SK-N-SH (cell line): ENCODE measurements at regions not wholly inside any gene's neighbourhood (a gene's known extent, or its start where the extent isn't known, plus 50 kb on each side); places are given as distances from the start of the nearest gene placed in this dataset.

ENCODE experiments used
- CTCF ChIA-PET: fragments of 300-600, 350-600 bp; formaldehyde crosslinking; extraction: SDS; loops from one replicate; lab custom pipeline; 2021; lab: Yijun Ruan, JAX
- POLR2A ChIA-PET: fragments of 350-600 bp; sonication (Branson Sonifier 250); formaldehyde crosslinking; extraction: SDS; loops from one replicate; lab custom pipeline; 2020; ENCODE audit warnings: antibody characterized with exemption, inconsistent platforms; lab: Yijun Ruan, JAX
- DNase-seq: peaks from one replicate; pipeline ENCODE4 v3.0.0; 2012
- H2AFZ ChIP-seq: fragments of 200-600 bp; sonication (generic); 2 replicates; pipeline ENCODE4 v1.8.1; 2016; ENCODE audit warnings: antibody characterized with exemption, mild to moderate bottlenecking, low read depth
- H3F3A ChIP-seq: fragments of 200-600 bp; sonication (generic); replicated peaks from 2 replicates; pipeline ENCODE3; 2016; ENCODE audit warnings: antibody characterized with exemption, mild to moderate bottlenecking; ENCODE audit not compliant: insufficient read depth
- H3K27ac ChIP-seq, 2 experiments: fragments of 200-500 bp in 1 of 2; fragments of 200-600 bp in 1 of 2; sonication (Bioruptor generic) in 1 of 2; sonication (generic), shearing (Covaris generic) in 1 of 2; 2 replicates each; pipeline versions ENCODE4 v1.5.1 to v1.6.1; 2014 to 2016; ENCODE audit warnings: low read depth in 2 of 2, inconsistent platforms in 1 of 2, low read length in 1 of 2, mild to moderate bottlenecking in 1 of 2, mixed read lengths in 1 of 2
- H3K27me3 ChIP-seq: fragments of 200-600 bp; sonication (generic), shearing (Covaris generic); 2 replicates; pipeline ENCODE4 v1.6.1; 2016; ENCODE audit warnings: mixed run types; ENCODE audit not compliant: insufficient read depth
- H3K36me3 ChIP-seq, 2 experiments: fragments of 200-500 bp in 1 of 2; fragments of 200-600 bp in 1 of 2; sonication (Bioruptor generic) in 1 of 2; sonication (generic) in 1 of 2; replicated peaks in 1 of 2; 2 replicates each; pipeline versions ENCODE3 to v1.5.1; 2014 to 2016; ENCODE audit warnings: low read length in 1 of 2, mild to moderate bottlenecking in 1 of 2; ENCODE audit not compliant: insufficient read depth in 2 of 2, control insufficient read depth in 1 of 2
- H3K4me1 ChIP-seq, 2 experiments: fragments of 200-500 bp in 1 of 2; fragments of 200-600 bp in 1 of 2; sonication (Bioruptor generic) in 1 of 2; sonication (generic), shearing (Covaris generic) in 1 of 2; 2 replicates each; pipeline versions ENCODE4 v1.5.1 to v1.6.1; 2014 to 2016; ENCODE audit warnings: low read depth in 1 of 2, low read length in 1 of 2, mixed run types in 1 of 2; ENCODE audit not compliant: insufficient read depth in 2 of 2, control insufficient read depth in 1 of 2
- H3K4me2 ChIP-seq: fragments of 200-600 bp; sonication (generic), shearing (Covaris generic); 2 replicates; pipeline ENCODE4 v1.6.1; 2017; ENCODE audit warnings: mixed run types
- H3K4me3 ChIP-seq, 2 experiments: fragments of 200-500 bp in 1 of 2; fragments of 200-600 bp in 1 of 2; sonication (Bioruptor generic) in 1 of 2; sonication (generic), shearing (Covaris generic) in 1 of 2; 2 replicates each; pipeline versions ENCODE4 v1.5.1 to v1.8.1; 2014 to 2016; ENCODE audit warnings: low read depth in 2 of 2, inconsistent platforms in 1 of 2, low read length in 1 of 2, mild to moderate bottlenecking in 1 of 2, mixed read lengths in 1 of 2, moderate library complexity in 1 of 2
- H3K79me2 ChIP-seq: fragments of 200-600 bp; sonication (generic); 2 replicates; pipeline ENCODE4 v1.8.1; 2017; ENCODE audit warnings: mild to moderate bottlenecking; ENCODE audit not compliant: insufficient read depth
- H3K9ac ChIP-seq: fragments of 200-600 bp; sonication (generic); 2 replicates; pipeline ENCODE4 v1.6.1; 2017; ENCODE audit warnings: mixed run types
- H3K9me2 ChIP-seq: fragments of 200-600 bp; sonication (generic); 2 replicates; pipeline ENCODE4 v1.6.1; 2017; ENCODE audit warnings: mixed run types
- H3K9me3 ChIP-seq: fragments of 200-600 bp; sonication (generic); 2 replicates; pipeline ENCODE4 v1.6.1; 2017; ENCODE audit warnings: mixed run types, mild to moderate bottlenecking, moderate library complexity
- H4K20me1 ChIP-seq: fragments of 200-600 bp; sonication (generic); 2 replicates; pipeline ENCODE4 v1.6.1; 2017; ENCODE audit warnings: mild to moderate bottlenecking, mixed run types; ENCODE audit not compliant: insufficient read depth
- CHD2 ChIP-seq: fragments of 150-350 bp; IDR thresholded peaks from 2 replicates; pipeline ENCODE4 v1.6.1; 2018; ENCODE audit warnings: low read length; ENCODE audit not compliant: partially characterized antibody
- ELF1 ChIP-seq: IDR thresholded peaks from 2 replicates; pipeline ENCODE4 v1.4.0; 2012
- EP300 ChIP-seq, 2 experiments: IDR thresholded peaks; 2 replicates each; pipeline versions ENCODE4 v1.4.0 to v1.6.1; 2012; ENCODE audit warnings: borderline replicate concordance in 1 of 2, low read depth in 1 of 2, low read length in 1 of 2
- FOSL2 ChIP-seq: IDR thresholded peaks from 2 replicates; pipeline ENCODE4 v1.4.0; 2012; ENCODE audit warnings: low read depth, mild to moderate bottlenecking, moderate library complexity, borderline replicate concordance
- FOXJ3 ChIP-seq: sonication (generic); formaldehyde crosslinking; IDR thresholded peaks from 2 replicates; pipeline ENCODE4 v1.5.1; 2020; ENCODE audit warnings: mild to moderate bottlenecking, missing genetic modification reagents
- FOXM1 ChIP-seq: IDR thresholded peaks from 2 replicates; pipeline ENCODE4 v1.4.0; 2012; ENCODE audit warnings: low read depth, mild to moderate bottlenecking
- JUND ChIP-seq: IDR thresholded peaks from 2 replicates; pipeline ENCODE4 v1.4.0; 2012
- POLR2AphosphoS5 ChIP-seq: IDR thresholded peaks from 2 replicates; pipeline ENCODE4 v1.6.1; 2012; ENCODE audit warnings: low read depth, low read length
- RFX5 ChIP-seq: IDR thresholded peaks from 2 replicates; pipeline ENCODE4 v1.6.1; 2012; ENCODE audit warnings: mild to moderate bottlenecking, improper control_type of control experiment, low read length
- RXRA ChIP-seq: IDR thresholded peaks from 2 replicates; pipeline ENCODE4 v1.4.0; 2012; ENCODE audit warnings: low read depth, mild to moderate bottlenecking, borderline replicate concordance
- SIN3A ChIP-seq: IDR thresholded peaks from 2 replicates; pipeline ENCODE4 v1.6.1; 2012; ENCODE audit warnings: low read depth, mild to moderate bottlenecking, low read length, moderate library complexity, borderline replicate concordance
- TAF1 ChIP-seq: IDR thresholded peaks from 2 replicates; pipeline ENCODE4 v1.6.1; 2012; ENCODE audit warnings: low read depth, mild to moderate bottlenecking, low read length, moderate library complexity, borderline replicate concordance
- YY1 ChIP-seq: IDR thresholded peaks from 2 replicates; pipeline ENCODE4 v1.4.0; 2012; ENCODE audit warnings: low read depth, mild to moderate bottlenecking
- WGBS: methylation state at CpG from one replicate; pipeline ENCODE4 v1.1.6; 2017; ENCODE audit warnings: low lambda C conversion rate; 5-methylcytosine and 5-hydroxymethylcytosine counted together
- TF ChIP-seq, protein P1 (sequence below): IDR thresholded peaks from 2 replicates; pipeline ENCODE4 v1.4.0; 2012; ENCODE audit warnings: low read depth
- TF ChIP-seq, protein P2 (sequence below): IDR thresholded peaks from 2 replicates; pipeline ENCODE4 v1.4.0; 2012; ENCODE audit warnings: low read depth, borderline replicate concordance
- TF ChIP-seq, protein P3 (sequence below): fragments of 150-350 bp; IDR thresholded peaks from 2 replicates; pipeline ENCODE4 v1.6.1; 2017; ENCODE audit warnings: antibody characterized with exemption, low read length, low read depth, borderline replicate concordance
- TF ChIP-seq, protein P4 (sequence below): fragments of 150-350 bp; IDR thresholded peaks from 2 replicates; pipeline ENCODE4 v1.6.1; 2016; ENCODE audit warnings: mild to moderate bottlenecking, low read depth, low read length

DNA sequence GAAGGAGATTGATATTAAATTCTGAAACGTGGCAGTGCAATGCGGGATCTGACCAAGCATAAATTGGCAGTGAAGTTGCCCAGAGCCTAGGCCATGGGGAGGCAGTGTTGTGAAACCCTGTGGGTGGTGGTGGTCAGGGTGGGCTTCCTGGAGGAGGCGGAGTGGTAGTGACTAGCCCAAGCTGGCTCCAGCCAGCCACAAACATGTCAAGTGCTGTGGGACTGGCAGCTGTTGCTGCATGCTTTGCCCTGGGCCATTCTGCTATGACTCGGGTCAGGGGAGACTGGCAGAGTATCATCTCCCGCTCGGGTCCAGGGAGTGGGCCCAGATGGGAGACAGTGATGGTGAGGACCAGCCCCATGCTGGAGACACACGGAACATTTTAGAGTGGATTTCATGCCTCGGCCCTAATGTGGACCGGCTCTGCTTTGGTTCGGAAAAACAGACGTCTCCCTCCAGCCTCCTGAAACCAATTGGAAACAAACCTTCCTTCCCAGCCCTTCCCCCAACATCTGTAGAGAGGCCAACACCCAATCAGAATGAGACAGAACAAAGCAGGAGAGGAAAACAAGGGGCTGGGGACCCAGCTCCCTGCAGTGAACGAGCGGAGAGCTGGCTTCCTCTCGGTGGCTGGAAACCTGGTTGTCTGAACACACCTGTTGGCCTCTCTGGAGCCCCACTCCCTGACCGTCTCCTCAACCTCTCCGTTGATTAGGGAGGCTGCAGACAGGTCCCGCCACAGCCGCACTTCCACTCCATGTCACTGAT lies 58.2 kb downstream of the TMEM270 start:
- H3F3A ChIP-seq = no peaks in the 10 kb centered on the region
- no peaks in the 10 kb centered on the region for H3K79me2 ChIP-seq
- CTCF ChIA-PET = interaction anchor here (0.9 to 5.6 kb wide), 5 partner anchors 23 to 107 kb away, joined by 3 to 44 read pairs (median 4); partner anchors contain the start of gene ELN
- TF ChIP-seq FOXJ3 = 0 out of 2 replicates have a peak, but pooled peaks have one; percentile 39
- TF ChIP-seq, protein P1, sequence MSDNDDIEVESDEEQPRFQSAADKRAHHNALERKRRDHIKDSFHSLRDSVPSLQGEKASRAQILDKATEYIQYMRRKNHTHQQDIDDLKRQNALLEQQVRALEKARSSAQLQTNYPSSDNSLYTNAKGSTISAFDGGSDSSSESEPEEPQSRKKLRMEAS = no peak
- TF ChIP-seq, all 33 proteins: peak for 1
- H2AFZ ChIP-seq = no peak overlapping the region
- peak overlapping the region in 1 of 2 experiments; percentile 87; a peak in 2 of 4 replicates for H3K27ac ChIP-seq
- DNase-seq = peak; percentile 73
- no peaks in the 10 kb centered on the region for H3K36me3 ChIP-seq
- no peaks in the 10 kb centered on the region for H3K9me3 ChIP-seq
- no peak overlapping the region for H3K4me3 ChIP-seq
- H3K4me1 ChIP-seq = peaks cover 0 to 36% of the 10 kb centered on the region in 2 experiments; a peak in 1 of 4 replicates
- no peak overlapping the region for H3K4me2 ChIP-seq
- no peak overlapping the region for H3K9ac ChIP-seq
- H3K9me2 ChIP-seq = no peaks in the 10 kb centered on the region
- no peaks in the 10 kb centered on the region for H3K27me3 ChIP-seq
- POLR2A ChIA-PET = no interaction called here
- no peaks in the 10 kb centered on the region for H4K20me1 ChIP-seq
- WGBS = 90% methylated on average over 18 of the region's 18 CpGs

DNA sequence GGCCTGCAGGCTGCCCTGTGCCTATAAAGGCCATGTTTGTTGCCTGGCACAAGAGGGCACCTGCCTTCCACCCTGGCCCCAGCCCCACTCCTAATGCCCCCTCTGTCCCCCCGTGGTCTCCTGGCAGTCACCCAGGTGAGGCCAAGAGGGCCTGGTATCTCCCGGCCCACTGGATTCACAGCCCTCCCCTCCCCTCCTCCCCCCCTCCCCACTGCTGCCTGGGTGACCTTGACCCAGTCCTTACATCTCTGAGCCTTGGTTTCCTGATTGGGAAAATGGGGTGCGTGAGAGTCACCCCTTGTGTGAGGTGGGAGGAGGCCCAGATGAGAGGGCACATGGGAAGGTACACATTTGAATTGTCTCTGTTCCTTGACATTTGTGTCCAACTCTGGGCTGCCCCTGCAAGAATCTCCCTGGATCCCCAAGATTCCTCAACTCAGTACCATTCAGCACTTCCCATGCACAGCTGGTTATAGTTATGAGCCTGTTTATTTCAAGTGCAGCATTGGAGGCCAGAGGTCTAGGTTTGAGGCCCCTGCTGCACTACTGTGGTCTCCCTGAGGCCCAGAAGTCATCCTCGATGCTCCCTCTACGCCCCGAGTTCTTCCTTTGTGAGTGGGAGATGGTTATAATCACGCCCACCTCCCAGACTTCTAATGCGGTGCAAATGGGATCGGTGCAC lies 58.9 kb downstream of the TMEM270 start:
- H3K9me2 ChIP-seq = no peaks in the 10 kb centered on the region
- H3K4me1 ChIP-seq = peaks cover 0 to 36% of the 10 kb centered on the region in 2 experiments; a peak in 1 of 4 replicates
- no peak overlapping the region for H3K4me2 ChIP-seq
- DNase-seq = peak; percentile 45
- ChIA-PET POLR2A (interaction anchor here (1.2 kb wide), 1 partner anchor 106 kb away, joined by 4 read pairs; no protein-coding TSS in a partner anchor), CTCF (interaction anchor here (1.2 to 5.6 kb wide), 2 partner anchors 60 to 106 kb away, joined by 3 to 44 read pairs; partner anchors contain the start of gene ELN)
- no peaks in the 10 kb centered on the region for H3K79me2 ChIP-seq
- H3K36me3 ChIP-seq = no peaks in the 10 kb centered on the region
- H4K20me1 ChIP-seq = no peaks in the 10 kb centered on the region
- H3K27ac ChIP-seq = peak overlapping the region in 1 of 2 experiments; percentile 87; a peak in 2 of 4 replicates
- H3K27me3 ChIP-seq = no peaks in the 10 kb centered on the region
- H3K9ac ChIP-seq = no peak overlapping the region
- no peaks in the 10 kb centered on the region for H3K9me3 ChIP-seq
- H3K4me3 ChIP-seq = no peak overlapping the region
- H3F3A ChIP-seq = no peaks in the 10 kb centered on the region
- 92% methylated on average over 9 of the region's 9 CpGs for WGBS
- H2AFZ ChIP-seq = no peak overlapping the region
- TF ChIP-seq RXRA (no peak), TAF1 (no peak), RFX5 (no peak), YY1 (no peak), FOXM1 (no peak), ELF1 (no peak), JUND (no peak), EP300 (IDR thresholded peaks at IDR 0.05; ENCODE audit: borderline replicate concordance in 1 of 2, low read depth in 1 of 2, low read length in 1 of 2) (no peak), FOSL2 (no peak), POLR2AphosphoS5 (no peak), SIN3A (no peak), CHD2 (no peak)
- TF ChIP-seq, protein P2, sequence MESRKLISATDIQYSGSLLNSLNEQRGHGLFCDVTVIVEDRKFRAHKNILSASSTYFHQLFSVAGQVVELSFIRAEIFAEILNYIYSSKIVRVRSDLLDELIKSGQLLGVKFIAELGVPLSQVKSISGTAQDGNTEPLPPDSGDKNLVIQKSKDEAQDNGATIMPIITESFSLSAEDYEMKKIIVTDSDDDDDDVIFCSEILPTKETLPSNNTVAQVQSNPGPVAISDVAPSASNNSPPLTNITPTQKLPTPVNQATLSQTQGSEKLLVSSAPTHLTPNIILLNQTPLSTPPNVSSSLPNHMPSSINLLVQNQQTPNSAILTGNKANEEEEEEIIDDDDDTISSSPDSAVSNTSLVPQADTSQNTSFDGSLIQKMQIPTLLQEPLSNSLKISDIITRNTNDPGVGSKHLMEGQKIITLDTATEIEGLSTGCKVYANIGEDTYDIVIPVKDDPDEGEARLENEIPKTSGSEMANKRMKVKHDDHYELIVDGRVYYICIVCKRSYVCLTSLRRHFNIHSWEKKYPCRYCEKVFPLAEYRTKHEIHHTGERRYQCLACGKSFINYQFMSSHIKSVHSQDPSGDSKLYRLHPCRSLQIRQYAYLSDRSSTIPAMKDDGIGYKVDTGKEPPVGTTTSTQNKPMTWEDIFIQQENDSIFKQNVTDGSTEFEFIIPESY = no peak
- TF ChIP-seq, protein P3, sequence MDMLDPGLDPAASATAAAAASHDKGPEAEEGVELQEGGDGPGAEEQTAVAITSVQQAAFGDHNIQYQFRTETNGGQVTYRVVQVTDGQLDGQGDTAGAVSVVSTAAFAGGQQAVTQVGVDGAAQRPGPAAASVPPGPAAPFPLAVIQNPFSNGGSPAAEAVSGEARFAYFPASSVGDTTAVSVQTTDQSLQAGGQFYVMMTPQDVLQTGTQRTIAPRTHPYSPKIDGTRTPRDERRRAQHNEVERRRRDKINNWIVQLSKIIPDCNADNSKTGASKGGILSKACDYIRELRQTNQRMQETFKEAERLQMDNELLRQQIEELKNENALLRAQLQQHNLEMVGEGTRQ = no peak
- TF ChIP-seq, protein P4, sequence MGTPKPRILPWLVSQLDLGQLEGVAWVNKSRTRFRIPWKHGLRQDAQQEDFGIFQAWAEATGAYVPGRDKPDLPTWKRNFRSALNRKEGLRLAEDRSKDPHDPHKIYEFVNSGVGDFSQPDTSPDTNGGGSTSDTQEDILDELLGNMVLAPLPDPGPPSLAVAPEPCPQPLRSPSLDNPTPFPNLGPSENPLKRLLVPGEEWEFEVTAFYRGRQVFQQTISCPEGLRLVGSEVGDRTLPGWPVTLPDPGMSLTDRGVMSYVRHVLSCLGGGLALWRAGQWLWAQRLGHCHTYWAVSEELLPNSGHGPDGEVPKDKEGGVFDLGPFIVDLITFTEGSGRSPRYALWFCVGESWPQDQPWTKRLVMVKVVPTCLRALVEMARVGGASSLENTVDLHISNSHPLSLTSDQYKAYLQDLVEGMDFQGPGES = no peak
